ENCODE measurements at regions not wholly inside any gene's neighbourhood (a gene's known extent, or its start where the extent isn't known, plus 50 kb on each side); places are given as distances from the start of the nearest gene placed in this dataset.

DNA sequence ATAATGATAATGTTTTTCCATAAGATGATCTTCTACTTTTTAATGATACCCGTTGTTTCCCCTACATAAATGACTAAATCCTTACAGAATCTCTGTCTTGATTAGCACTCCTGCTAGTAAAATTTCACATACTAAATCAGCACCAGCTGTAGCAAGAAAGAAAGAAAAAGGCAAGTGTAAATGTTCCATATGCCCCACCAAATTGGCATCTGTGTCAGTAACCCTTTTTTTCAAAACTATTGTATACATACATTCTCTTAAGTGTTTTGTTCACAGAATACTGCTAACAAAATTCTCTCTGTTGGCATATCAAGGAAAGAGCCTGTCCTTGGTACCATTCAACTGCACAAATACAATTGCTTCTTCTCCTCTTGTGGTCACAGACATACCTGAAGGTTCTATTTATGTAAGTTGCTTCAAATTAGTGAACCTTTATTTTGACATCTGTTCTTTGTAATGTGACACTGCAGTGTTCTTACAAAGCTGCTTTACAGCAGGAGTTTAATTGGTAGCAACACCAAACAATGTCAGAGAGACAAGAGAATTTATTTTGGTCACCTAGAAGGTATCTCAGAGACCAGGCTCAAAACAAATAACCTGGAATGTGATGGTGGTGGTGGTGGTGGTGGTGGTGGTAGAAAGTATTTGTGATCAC, 641.9 kb downstream of the ZEB2 start:
- no peak for ATAC-seq
- TF ChIP-seq, protein P1, sequence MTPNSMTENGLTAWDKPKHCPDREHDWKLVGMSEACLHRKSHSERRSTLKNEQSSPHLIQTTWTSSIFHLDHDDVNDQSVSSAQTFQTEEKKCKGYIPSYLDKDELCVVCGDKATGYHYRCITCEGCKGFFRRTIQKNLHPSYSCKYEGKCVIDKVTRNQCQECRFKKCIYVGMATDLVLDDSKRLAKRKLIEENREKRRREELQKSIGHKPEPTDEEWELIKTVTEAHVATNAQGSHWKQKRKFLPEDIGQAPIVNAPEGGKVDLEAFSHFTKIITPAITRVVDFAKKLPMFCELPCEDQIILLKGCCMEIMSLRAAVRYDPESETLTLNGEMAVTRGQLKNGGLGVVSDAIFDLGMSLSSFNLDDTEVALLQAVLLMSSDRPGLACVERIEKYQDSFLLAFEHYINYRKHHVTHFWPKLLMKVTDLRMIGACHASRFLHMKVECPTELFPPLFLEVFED (CRISPR knock-in tag; conservative IDR thresholded peaks at IDR 0.05) = no peak
- TF ChIP-seq JUN (IDR thresholded peaks at IDR 0.05; ENCODE audit: borderline replicate concordance, low read depth, low read length) (no peak), JUN (CRISPR knock-in tag; IDR thresholded peaks at IDR 0.05; ENCODE audit: borderline replicate concordance) (no peak), TEAD1 (CRISPR knock-in tag; IDR thresholded peaks at IDR 0.05) (no peak), SNRNP70 (optimal IDR thresholded peaks at IDR 0.05; ENCODE audit: low read depth, low read length) (no peak), ARNT (IDR thresholded peaks at IDR 0.05) (no peak), ZZZ3 (IDR thresholded peaks at IDR 0.05) (no peak)
- TF ChIP-seq, protein P2, sequence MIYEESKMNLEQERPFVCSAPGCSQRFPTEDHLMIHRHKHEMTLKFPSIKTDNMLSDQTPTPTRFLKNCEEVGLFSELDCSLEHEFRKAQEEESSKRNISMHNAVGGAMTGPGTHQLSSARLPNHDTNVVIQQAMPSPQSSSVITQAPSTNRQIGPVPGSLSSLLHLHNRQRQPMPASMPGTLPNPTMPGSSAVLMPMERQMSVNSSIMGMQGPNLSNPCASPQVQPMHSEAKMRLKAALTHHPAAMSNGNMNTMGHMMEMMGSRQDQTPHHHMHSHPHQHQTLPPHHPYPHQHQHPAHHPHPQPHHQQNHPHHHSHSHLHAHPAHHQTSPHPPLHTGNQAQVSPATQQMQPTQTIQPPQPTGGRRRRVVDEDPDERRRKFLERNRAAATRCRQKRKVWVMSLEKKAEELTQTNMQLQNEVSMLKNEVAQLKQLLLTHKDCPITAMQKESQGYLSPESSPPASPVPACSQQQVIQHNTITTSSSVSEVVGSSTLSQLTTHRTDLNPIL (CRISPR knock-in tag; IDR thresholded peaks at IDR 0.05) = no peak
- WGBS (ENCODE audit: insufficient coverage, low coverage, missing lambda C conversion rate) = 16% methylated on average over 1 of the region's 1 CpG

More for the DNA sequence above, 641.9 kb downstream of the ZEB2 start:
- no peaks in the 10 kb centered on the region for H3K9me3 ChIP-seq (replicated peaks; ENCODE audit: control insufficient read depth, insufficient read depth, low read depth, low read length)
- in situ Hi-C loops (cut with MboI) = no loop called here
- no peak overlapping the region for H3K9ac ChIP-seq (ENCODE audit: insufficient read depth in 1 of 2, low read depth in 2 of 2, low read length in 2 of 2)
- no peaks in the 10 kb centered on the region for H4K20me1 ChIP-seq (replicated peaks; ENCODE audit: control insufficient read depth, insufficient read depth, low read length)
- H2AFZ ChIP-seq (ENCODE audit: low read depth, low read length) = no peak overlapping the region
- FAIRE-seq = no peak
- H3K4me1 ChIP-seq (replicated peaks in 1 of 2; ENCODE audit: control insufficient read depth in 2 of 2, insufficient read depth in 2 of 2, low read length in 2 of 2) = 0 out of 5 replicates have a peak, but pooled peaks cover 0 to 2% of the 10 kb centered on the region in 2 experiments
- POLR2A ChIA-PET = no interaction called here
- H3K4me2 ChIP-seq (ENCODE audit: insufficient read depth, low read length) = no peak overlapping the region
- intact Hi-C loops (cut with micrococcal nuclease) = no loop called here
- CTCF ChIA-PET (ENCODE audit: low intra/inter-chr PET ratio) = no interaction called here
- H3K36me3 ChIP-seq (ENCODE audit: control insufficient read depth, insufficient read depth, low read length) = no peaks in the 10 kb centered on the region
- no peaks in the 10 kb centered on the region for H3K9me1 ChIP-seq (ENCODE audit: control insufficient read depth, insufficient read depth, low read length)
- no peak for DNase-seq (ENCODE audit: extremely low read depth in 1 of 4, low spot score in 3 of 4)
- BruUV-seq (replicated peaks) = no TSS peak
- H3K27ac ChIP-seq (ENCODE audit: extremely low read depth, low read depth, low read length) = no peak overlapping the region
- no peak overlapping the region for H3K4me3 ChIP-seq
- H3K79me2 ChIP-seq (ENCODE audit: control insufficient read depth, insufficient read depth, low read length) = no peaks in the 10 kb centered on the region
- H3K27me3 ChIP-seq (ENCODE audit: control insufficient read depth in 2 of 2, insufficient read depth in 2 of 2, low read length in 2 of 2) = no peaks in the 10 kb centered on the region
